ENCODE measurements at regions not wholly inside any gene's neighbourhood (a gene's known extent, or its start where the extent isn't known, plus 50 kb on each side); places are given as distances from the start of the nearest gene placed in this dataset.

- no peak for TF ChIP-seq POLR2A (IDR thresholded peaks at IDR 0.05; ENCODE audit: low read depth, low read length)
- no peak for TF ChIP-seq POLR2AphosphoS5 (IDR thresholded peaks at IDR 0.05; ENCODE audit: low read depth, low read length)
- TF ChIP-seq TAF1 (IDR thresholded peaks at IDR 0.05; ENCODE audit: borderline replicate concordance, low read depth, low read length): no peak
Observed at GRCh38 chr2:120436460-120436739, 90.5 kb downstream of the INHBB start.
